ENCODE measurements at regions not wholly inside any gene's neighbourhood (a gene's known extent, or its start where the extent isn't known, plus 50 kb on each side); places are given as distances from the start of the nearest gene placed in this dataset.

- Histone ChIP-seq H3K9ac (ENCODE audit: low read depth, low read length, poor library complexity, severe bottlenecking) (no peak overlapping the region), H4K20me1 (ENCODE audit: insufficient read depth, low read length, poor library complexity, severe bottlenecking) (no peaks in the 10 kb centered on the region), H3K4me2 (ENCODE audit: low read depth, low read length, poor library complexity, severe bottlenecking) (no peak overlapping the region), H3K79me2 (ENCODE audit: insufficient read depth, low read length) (no peaks in the 10 kb centered on the region), H3K27me3 (ENCODE audit: insufficient read depth, low read length, poor library complexity, severe bottlenecking) (no peaks in the 10 kb centered on the region), H3F3A (ENCODE audit: low read depth) (no peaks in the 10 kb centered on the region), H3K9me2 (replicated peaks; ENCODE audit: low read depth, low read length) (no peaks in the 10 kb centered on the region), H3K36me3 (ENCODE audit: insufficient read depth, low read length) (no peaks in the 10 kb centered on the region), H3K4me1 (ENCODE audit: insufficient read depth, low read length, poor library complexity, severe bottlenecking) (peaks cover 3% of the 10 kb centered on the region), H3K4me3 (ENCODE audit: low read length, poor library complexity, severe bottlenecking) (no peak overlapping the region), H3K9me3 (ENCODE audit: insufficient read depth, low read depth, low read length) (no peaks in the 10 kb centered on the region), H2AFZ (ENCODE audit: low read length) (no peak overlapping the region)
- TF ChIP-seq, protein P1, sequence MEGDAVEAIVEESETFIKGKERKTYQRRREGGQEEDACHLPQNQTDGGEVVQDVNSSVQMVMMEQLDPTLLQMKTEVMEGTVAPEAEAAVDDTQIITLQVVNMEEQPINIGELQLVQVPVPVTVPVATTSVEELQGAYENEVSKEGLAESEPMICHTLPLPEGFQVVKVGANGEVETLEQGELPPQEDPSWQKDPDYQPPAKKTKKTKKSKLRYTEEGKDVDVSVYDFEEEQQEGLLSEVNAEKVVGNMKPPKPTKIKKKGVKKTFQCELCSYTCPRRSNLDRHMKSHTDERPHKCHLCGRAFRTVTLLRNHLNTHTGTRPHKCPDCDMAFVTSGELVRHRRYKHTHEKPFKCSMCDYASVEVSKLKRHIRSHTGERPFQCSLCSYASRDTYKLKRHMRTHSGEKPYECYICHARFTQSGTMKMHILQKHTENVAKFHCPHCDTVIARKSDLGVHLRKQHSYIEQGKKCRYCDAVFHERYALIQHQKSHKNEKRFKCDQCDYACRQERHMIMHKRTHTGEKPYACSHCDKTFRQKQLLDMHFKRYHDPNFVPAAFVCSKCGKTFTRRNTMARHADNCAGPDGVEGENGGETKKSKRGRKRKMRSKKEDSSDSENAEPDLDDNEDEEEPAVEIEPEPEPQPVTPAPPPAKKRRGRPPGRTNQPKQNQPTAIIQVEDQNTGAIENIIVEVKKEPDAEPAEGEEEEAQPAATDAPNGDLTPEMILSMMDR (conservative IDR thresholded peaks at IDR 0.05; ENCODE audit: low read length) = no peak
- no peak for TF ChIP-seq EZH2phosphoT487 (IDR thresholded peaks at IDR 0.05; ENCODE audit: borderline replicate concordance)
These were observed 65.0 kb downstream of the MYCN start for GRCh38 chr2:16005389-16005788.

DNA sequence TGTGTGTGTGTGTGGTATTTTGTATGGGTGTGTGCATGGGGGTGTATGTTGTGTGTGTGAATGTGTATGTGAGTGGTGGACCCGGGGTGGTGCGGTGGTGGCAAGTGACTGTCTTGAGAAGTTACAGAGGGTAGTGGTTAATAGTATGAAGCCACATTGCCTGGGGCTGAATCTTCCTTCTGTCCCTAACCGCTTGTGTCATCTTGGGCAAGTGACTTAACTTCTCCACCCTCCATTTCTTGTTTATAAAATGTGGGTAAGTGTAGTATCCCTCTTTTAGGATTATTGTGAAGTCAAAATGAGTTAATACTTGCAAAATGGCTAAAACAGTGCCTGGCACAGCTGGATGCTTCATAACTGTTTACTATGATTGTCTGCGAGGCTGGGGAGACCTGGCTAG, 63.5 kb downstream of the MYCN start:
- H4K20me1 ChIP-seq (ENCODE audit: insufficient read depth, low read length, poor library complexity, severe bottlenecking) = no peaks in the 10 kb centered on the region
- H3F3A ChIP-seq (ENCODE audit: low read depth) = no peaks in the 10 kb centered on the region
- no peak for TF ChIP-seq EZH2phosphoT487 (IDR thresholded peaks at IDR 0.05; ENCODE audit: borderline replicate concordance)
- TF ChIP-seq, protein P1 (conservative IDR thresholded peaks at IDR 0.05; ENCODE audit: low read length) = no peak
- no peaks in the 10 kb centered on the region for H3K36me3 ChIP-seq (ENCODE audit: insufficient read depth, low read length)
- no peaks in the 10 kb centered on the region for H3K27me3 ChIP-seq (ENCODE audit: insufficient read depth, low read length, poor library complexity, severe bottlenecking)
- no peak overlapping the region for H3K4me3 ChIP-seq (ENCODE audit: low read length, poor library complexity, severe bottlenecking)
- no peaks in the 10 kb centered on the region for H3K9me3 ChIP-seq (ENCODE audit: insufficient read depth, low read depth, low read length)
- H3K9ac ChIP-seq (ENCODE audit: low read depth, low read length, poor library complexity, severe bottlenecking) = no peak overlapping the region
- H3K9me2 ChIP-seq (replicated peaks; ENCODE audit: low read depth, low read length) = no peaks in the 10 kb centered on the region
- H2AFZ ChIP-seq (ENCODE audit: low read length) = no peak overlapping the region
- H3K4me1 ChIP-seq (ENCODE audit: insufficient read depth, low read length, poor library complexity, severe bottlenecking) = peaks cover 3% of the 10 kb centered on the region
- H3K79me2 ChIP-seq (ENCODE audit: insufficient read depth, low read length) = no peaks in the 10 kb centered on the region
- H3K4me2 ChIP-seq (ENCODE audit: low read depth, low read length, poor library complexity, severe bottlenecking) = no peak overlapping the region

GRCh38 chr2:16003152-16003551, 62.8 kb downstream of the MYCN start:
- H3K9me2 ChIP-seq (replicated peaks; ENCODE audit: low read depth, low read length) = no peaks in the 10 kb centered on the region
- no peak overlapping the region for H3K9ac ChIP-seq (ENCODE audit: low read depth, low read length, poor library complexity, severe bottlenecking)
- H3K79me2 ChIP-seq (ENCODE audit: insufficient read depth, low read length) = no peaks in the 10 kb centered on the region
- H3F3A ChIP-seq (ENCODE audit: low read depth) = no peaks in the 10 kb centered on the region
- H3K4me1 ChIP-seq (ENCODE audit: insufficient read depth, low read length, poor library complexity, severe bottlenecking) = peaks cover 3% of the 10 kb centered on the region
- H3K36me3 ChIP-seq (ENCODE audit: insufficient read depth, low read length) = no peaks in the 10 kb centered on the region
- H3K27me3 ChIP-seq (ENCODE audit: insufficient read depth, low read length, poor library complexity, severe bottlenecking) = no peaks in the 10 kb centered on the region
- H3K4me2 ChIP-seq (ENCODE audit: low read depth, low read length, poor library complexity, severe bottlenecking) = no peak overlapping the region
- no peaks in the 10 kb centered on the region for H4K20me1 ChIP-seq (ENCODE audit: insufficient read depth, low read length, poor library complexity, severe bottlenecking)
- H3K9me3 ChIP-seq (ENCODE audit: insufficient read depth, low read depth, low read length) = no peaks in the 10 kb centered on the region
- TF ChIP-seq, protein P1 (conservative IDR thresholded peaks at IDR 0.05; ENCODE audit: low read length) = no peak
- no peak for TF ChIP-seq EZH2phosphoT487 (IDR thresholded peaks at IDR 0.05; ENCODE audit: borderline replicate concordance)
- no peak overlapping the region for H3K4me3 ChIP-seq (ENCODE audit: low read length, poor library complexity, severe bottlenecking)
- H2AFZ ChIP-seq (ENCODE audit: low read length) = no peak overlapping the region
